ENCODE measurements at regions not wholly inside any gene's neighbourhood (a gene's known extent, or its start where the extent isn't known, plus 50 kb on each side); places are given as distances from the start of the nearest gene placed in this dataset.

- no peak for TF ChIP-seq CTCF (conservative IDR thresholded peaks at IDR 0.05)
- WGBS, 2 experiments (ENCODE audit: insufficient coverage in 1 of 2, insufficient read length in 1 of 2): 82% methylated on average over 1 of the region's 1 CpG; no CpG with 5 or more reads in 1 of the 2 experiments
- Mint-ChIP-seq H3K4me1 (no peaks in the 10 kb centered on the region), H3K9me3 (peaks cover 29% of the 10 kb centered on the region), H3K4me3 (no peak overlapping the region), H3K27ac (no peak overlapping the region), H3K27me3 (ENCODE audit: insufficient read depth) (no peaks in the 10 kb centered on the region), H3K36me3 (ENCODE audit: low read depth) (peaks cover 3% of the 10 kb centered on the region)
- no peaks in the 10 kb centered on the region for H3K27me3 ChIP-seq (ENCODE audit: control insufficient read depth, insufficient read depth, low read length, poor library complexity, severe bottlenecking)
- H3K9me3 ChIP-seq (ENCODE audit: control insufficient read depth, low read length): peaks cover 8% of the 10 kb centered on the region
- no peak overlapping the region for H3K9ac ChIP-seq (ENCODE audit: extremely low read depth, low read length, poor library complexity, severe bottlenecking)
- H3K36me3 ChIP-seq (ENCODE audit: control insufficient read depth, insufficient read depth, low read length): no peaks in the 10 kb centered on the region
- no peaks in the 10 kb centered on the region for H3K4me1 ChIP-seq (ENCODE audit: control insufficient read depth, insufficient read depth, low read length)
- no peak for DNase-seq
- no peak overlapping the region for H3K27ac ChIP-seq (ENCODE audit: low read depth, low read length)
- no peak overlapping the region for H3K4me3 ChIP-seq (ENCODE audit: low read length)
Measured at GRCh38 chr7:120070201-120070600, 202.8 kb upstream of the KCND2 start.

- no peaks in the 10 kb centered on the region for H3K36me3 Mint-ChIP-seq (ENCODE audit: low read depth)
- Histone ChIP-seq H3K36me3 (ENCODE audit: control insufficient read depth, insufficient read depth, low read length) (no peaks in the 10 kb centered on the region), H3K27ac (ENCODE audit: low read depth, low read length) (no peak overlapping the region), H3K4me1 (ENCODE audit: control insufficient read depth, insufficient read depth, low read length) (no peaks in the 10 kb centered on the region), H3K27me3 (ENCODE audit: control insufficient read depth, insufficient read depth, low read length, poor library complexity, severe bottlenecking) (no peaks in the 10 kb centered on the region), H3K9me3 (ENCODE audit: control insufficient read depth, low read length) (no peaks in the 10 kb centered on the region), H3K9ac (ENCODE audit: extremely low read depth, low read length, poor library complexity, severe bottlenecking) (no peak overlapping the region), H3K4me3 (ENCODE audit: low read length) (no peak overlapping the region)
- H3K9me3 Mint-ChIP-seq: no peaks in the 10 kb centered on the region
- H3K4me3 Mint-ChIP-seq: no peak overlapping the region
- WGBS, 2 experiments (ENCODE audit: insufficient coverage in 1 of 2, insufficient read length in 1 of 2): no CpG with 5 or more reads among the region's 3 CpGs
- no peak overlapping the region for H3K27ac Mint-ChIP-seq
- TF ChIP-seq CTCF (conservative IDR thresholded peaks at IDR 0.05): no peak
- H3K4me1 Mint-ChIP-seq: no peaks in the 10 kb centered on the region
- no peak for DNase-seq
- no peaks in the 10 kb centered on the region for H3K27me3 Mint-ChIP-seq (ENCODE audit: insufficient read depth)
Measured at GRCh38 chr7:120077777-120078176, 195.2 kb upstream of the KCND2 start.

GRCh38 chr7:120079022-120079421 is 194.0 kb upstream of the KCND2 start:
- H3K4me3 Mint-ChIP-seq: no peak overlapping the region
- no peaks in the 10 kb centered on the region for H3K4me1 Mint-ChIP-seq
- no peaks in the 10 kb centered on the region for H3K4me1 ChIP-seq (ENCODE audit: control insufficient read depth, insufficient read depth, low read length)
- no peak overlapping the region for H3K4me3 ChIP-seq (ENCODE audit: low read length)
- H3K9ac ChIP-seq (ENCODE audit: extremely low read depth, low read length, poor library complexity, severe bottlenecking): no peak overlapping the region
- no peak overlapping the region for H3K27ac Mint-ChIP-seq
- H3K36me3 Mint-ChIP-seq (ENCODE audit: low read depth): no peaks in the 10 kb centered on the region
- H3K27ac ChIP-seq (ENCODE audit: low read depth, low read length): no peak overlapping the region
- DNase-seq: no peak
- TF ChIP-seq CTCF (conservative IDR thresholded peaks at IDR 0.05): no peak
- no peaks in the 10 kb centered on the region for H3K27me3 ChIP-seq (ENCODE audit: control insufficient read depth, insufficient read depth, low read length, poor library complexity, severe bottlenecking)
- H3K9me3 ChIP-seq (ENCODE audit: control insufficient read depth, low read length): no peaks in the 10 kb centered on the region
- no peaks in the 10 kb centered on the region for H3K36me3 ChIP-seq (ENCODE audit: control insufficient read depth, insufficient read depth, low read length)
- no peaks in the 10 kb centered on the region for H3K9me3 Mint-ChIP-seq
- WGBS, 2 experiments (ENCODE audit: insufficient coverage in 1 of 2, insufficient read length in 1 of 2): 81 to 96% methylated on average over 1 of the region's 1 CpG
- no peaks in the 10 kb centered on the region for H3K27me3 Mint-ChIP-seq (ENCODE audit: insufficient read depth)

Data from endodermal cell (in vitro differentiated cells).